ENCODE measurements at regions not wholly inside any gene's neighbourhood (a gene's known extent, or its start where the extent isn't known, plus 50 kb on each side); places are given as distances from the start of the nearest gene placed in this dataset.

GRCh38 chr9:89743216-89743572 lies 138.4 kb downstream of the GADD45G start:
- Histone ChIP-seq H3K9me1 (ENCODE audit: control insufficient read depth, extremely low read depth, insufficient read depth, low read length) (no peaks in the 10 kb centered on the region), H3K27me3 (ENCODE audit: control insufficient read depth, extremely low read depth, insufficient read depth, low read length) (no peaks in the 10 kb centered on the region), H3K4me3 (ENCODE audit: control insufficient read depth in 2 of 3, extremely low read depth in 1 of 3, insufficient read depth in 2 of 3, low read depth in 1 of 3, low read length in 3 of 3) (no peak overlapping the region), H3K9ac (ENCODE audit: control insufficient read depth, extremely low read depth, insufficient read depth, low read length) (no peak overlapping the region), H3K9me3 (ENCODE audit: control insufficient read depth, low read depth, low read length) (peaks cover 10% of the 10 kb centered on the region), H3K27ac (ENCODE audit: control insufficient read depth, insufficient read depth, low read length) (no peak overlapping the region), H4K20me1 (ENCODE audit: control insufficient read depth, extremely low read depth, insufficient read depth, low read length) (no peaks in the 10 kb centered on the region), H3K4me2 (ENCODE audit: control insufficient read depth, extremely low read depth, insufficient read depth, low read depth, low read length) (no peak overlapping the region), H3K79me2 (ENCODE audit: control insufficient read depth, insufficient read depth, low read length) (no peaks in the 10 kb centered on the region), H2AFZ (ENCODE audit: control insufficient read depth, low read length) (no peak overlapping the region), H3K36me3 (ENCODE audit: control insufficient read depth in 2 of 2, extremely low read depth in 1 of 2, insufficient read depth in 2 of 2, low read length in 2 of 2) (no peaks in the 10 kb centered on the region), H3K4me1 (ENCODE audit: control insufficient read depth, extremely low read depth, insufficient read depth, low read length) (peaks cover 4% of the 10 kb centered on the region)
- TF ChIP-seq CTCF (optimal IDR thresholded peaks at IDR 0.05 in 1 of 3, IDR thresholded peaks at IDR 0.05 in 1 of 3, conservative IDR thresholded peaks at IDR 0.05 in 1 of 3; ENCODE audit: extremely low read depth in 1 of 3, insufficient read depth in 2 of 3, low read length in 3 of 3) (no peak), EZH2 (IDR thresholded peaks at IDR 0.05; ENCODE audit: low read length) (no peak)
- FAIRE-seq (no peak), DNase-seq (ENCODE audit: low read depth, low spot score) (no peak)
- dilution Hi-C loops (cut with MboI; ENCODE audit: extremely low pct_ligation_motif_present, low sequenced_read_pairs) = no loop called here

DNA sequence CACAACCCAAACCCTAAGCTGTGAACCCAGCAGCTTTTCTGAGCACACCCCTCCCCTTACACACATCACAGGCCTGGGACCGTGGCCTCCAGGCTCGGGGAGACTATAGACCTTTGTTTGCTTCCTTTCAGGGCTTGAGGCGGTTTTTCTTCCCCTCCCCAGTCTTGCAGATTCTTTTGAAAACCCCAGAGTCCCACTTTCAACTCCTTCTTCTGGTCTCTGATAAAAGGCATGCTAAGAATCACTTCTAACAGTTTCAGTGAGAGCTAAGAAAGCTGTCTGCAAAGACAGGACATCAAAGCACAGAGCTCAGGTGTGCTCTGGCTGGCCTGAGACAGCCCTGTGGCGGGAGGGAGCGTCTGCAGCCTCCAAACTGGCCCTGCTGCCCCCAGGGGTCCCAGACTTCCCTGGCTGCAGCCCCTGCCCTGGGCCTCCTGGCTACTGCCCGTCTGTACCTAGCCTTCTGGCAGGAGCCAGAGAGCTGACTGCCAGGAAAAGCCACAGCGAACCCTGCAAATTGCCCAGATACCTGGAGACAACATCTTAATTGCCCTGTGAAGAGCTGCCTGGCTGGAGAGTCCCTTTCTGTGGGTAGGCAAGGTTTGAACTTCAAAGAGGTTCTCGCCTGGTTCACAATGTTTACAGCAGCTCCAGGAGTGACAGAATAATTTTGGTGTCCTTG lies 138.9 kb downstream of the GADD45G start:
- H3K4me2 ChIP-seq (ENCODE audit: control insufficient read depth, extremely low read depth, insufficient read depth, low read depth, low read length) = no peak overlapping the region
- DNase-seq (ENCODE audit: low read depth, low spot score) (no peak), FAIRE-seq (no peak)
- peaks cover 4% of the 10 kb centered on the region for H3K4me1 ChIP-seq (ENCODE audit: control insufficient read depth, extremely low read depth, insufficient read depth, low read length)
- H2AFZ ChIP-seq (ENCODE audit: control insufficient read depth, low read length) = no peak overlapping the region
- no peak overlapping the region for H3K4me3 ChIP-seq (ENCODE audit: control insufficient read depth in 2 of 3, extremely low read depth in 1 of 3, insufficient read depth in 2 of 3, low read depth in 1 of 3, low read length in 3 of 3)
- TF ChIP-seq CTCF (optimal IDR thresholded peaks at IDR 0.05 in 1 of 3, IDR thresholded peaks at IDR 0.05 in 1 of 3, conservative IDR thresholded peaks at IDR 0.05 in 1 of 3; ENCODE audit: extremely low read depth in 1 of 3, insufficient read depth in 2 of 3, low read length in 3 of 3) (no peak), EZH2 (IDR thresholded peaks at IDR 0.05; ENCODE audit: low read length) (no peak)
- H3K36me3 ChIP-seq (ENCODE audit: control insufficient read depth in 2 of 2, extremely low read depth in 1 of 2, insufficient read depth in 2 of 2, low read length in 2 of 2) = no peaks in the 10 kb centered on the region
- no peak overlapping the region for H3K27ac ChIP-seq (ENCODE audit: control insufficient read depth, insufficient read depth, low read length)
- H3K9me1 ChIP-seq (ENCODE audit: control insufficient read depth, extremely low read depth, insufficient read depth, low read length) = no peaks in the 10 kb centered on the region
- no peaks in the 10 kb centered on the region for H3K79me2 ChIP-seq (ENCODE audit: control insufficient read depth, insufficient read depth, low read length)
- H3K27me3 ChIP-seq (ENCODE audit: control insufficient read depth, extremely low read depth, insufficient read depth, low read length) = no peaks in the 10 kb centered on the region
- no peaks in the 10 kb centered on the region for H4K20me1 ChIP-seq (ENCODE audit: control insufficient read depth, extremely low read depth, insufficient read depth, low read length)
- no peak overlapping the region for H3K9ac ChIP-seq (ENCODE audit: control insufficient read depth, extremely low read depth, insufficient read depth, low read length)
- H3K9me3 ChIP-seq (ENCODE audit: control insufficient read depth, low read depth, low read length) = peaks cover 11% of the 10 kb centered on the region
- dilution Hi-C loops (cut with MboI; ENCODE audit: extremely low pct_ligation_motif_present, low sequenced_read_pairs) = no loop called here

All from keratinocyte (primary cell).